ENCODE measurements at regions not wholly inside any gene's neighbourhood (a gene's known extent, or its start where the extent isn't known, plus 50 kb on each side); places are given as distances from the start of the nearest gene placed in this dataset.
"Not testable (repeated sequence)": the region's sequence is repeated elsewhere in the genome, so short reads cannot be mapped to it uniquely, and the experiment has no call there.

DNA sequence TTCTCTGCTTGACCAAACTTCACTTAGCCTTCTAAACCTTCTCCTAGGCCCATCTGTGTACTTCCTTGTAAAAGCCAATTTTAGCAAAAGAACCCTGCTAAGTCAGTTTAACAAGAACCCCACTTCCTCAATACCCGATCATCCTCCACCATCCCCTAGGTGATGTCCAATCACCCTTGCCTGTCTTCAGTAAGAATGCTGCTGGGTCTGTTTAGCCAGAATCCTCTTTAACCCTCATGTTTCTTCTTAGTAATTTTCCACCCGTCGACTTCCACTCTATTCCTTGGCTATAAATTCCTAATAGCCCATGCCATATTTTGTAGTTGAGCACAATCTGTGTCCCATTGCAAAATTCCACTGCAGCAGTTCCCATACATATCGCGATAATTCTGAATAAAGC lies 780.0 kb upstream of the RAB6C start:
- POLR2A ChIA-PET, result no interaction called here
- peaks cover 0 to 2% (median 0%) of the 10 kb centered on the region in 11 donors for H3K9me3 Mint-ChIP-seq
- CTCF ChIA-PET, result no interaction called here
- H3K4me1 Mint-ChIP-seq, result no peaks in the 10 kb centered on the region
- Histone ChIP-seq H3K27ac (ENCODE audit: low read depth, low read length) (no peak overlapping the region), H3K27me3 (ENCODE audit: control insufficient read depth in 2 of 2, insufficient read depth in 2 of 2, low read length in 2 of 2) (no peaks in the 10 kb centered on the region), H3K4me3 (ENCODE audit: low read length) (no peak overlapping the region), H3K36me3 (ENCODE audit: control insufficient read depth in 2 of 3, insufficient read depth in 3 of 3, low read length in 3 of 3) (no peaks in the 10 kb centered on the region), H3K4me1 (ENCODE audit: control insufficient read depth in 2 of 2, insufficient read depth in 2 of 2, low read length in 2 of 2) (no peaks in the 10 kb centered on the region), H3K9me3 (ENCODE audit: control insufficient read depth in 2 of 3, low read length in 3 of 3) (no peaks in the 10 kb centered on the region)
- no peak overlapping the region for H3K4me3 Mint-ChIP-seq
- no peak overlapping the region for H3K27ac Mint-ChIP-seq
- DNase-seq (no peak), ATAC-seq (no peak)
- no peaks in the 10 kb centered on the region for H3K36me3 Mint-ChIP-seq
- intact Hi-C loops (cut with micrococcal nuclease), result no loop called here
- H3K27me3 Mint-ChIP-seq, result peaks cover 0 to 4% (median 0%) of the 10 kb centered on the region in 5 donors

DNA sequence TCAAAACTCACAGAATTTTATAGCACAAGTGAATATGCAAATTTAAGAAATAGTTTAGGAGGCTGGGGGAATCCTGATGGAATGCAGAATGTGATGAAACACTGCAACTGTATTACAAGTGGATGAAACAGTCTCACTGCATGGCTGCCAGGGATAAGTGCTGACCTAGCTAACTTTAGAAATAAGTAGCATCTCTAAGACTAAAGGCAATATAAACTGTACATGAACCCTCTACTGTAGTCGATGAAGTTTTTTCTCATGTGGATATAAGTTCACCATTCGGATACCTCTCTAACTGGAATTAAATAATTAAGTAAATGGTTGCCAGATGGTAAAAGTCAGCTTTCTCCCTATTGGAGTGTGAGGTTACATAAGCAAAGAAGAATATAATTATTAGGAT lies 777.8 kb upstream of the RAB6C start:
- H3K9me3 Mint-ChIP-seq, result peaks cover 0 to 4% (median 0%) of the 10 kb centered on the region in 11 donors
- no peaks in the 10 kb centered on the region for H3K27me3 ChIP-seq (ENCODE audit: control insufficient read depth in 2 of 2, insufficient read depth in 2 of 2, low read length in 2 of 2)
- ATAC-seq, result no peak
- H3K27ac Mint-ChIP-seq, result no peak overlapping the region
- H3K9me3 ChIP-seq (ENCODE audit: control insufficient read depth in 2 of 3, low read length in 3 of 3), result no peaks in the 10 kb centered on the region
- no peaks in the 10 kb centered on the region for H3K36me3 ChIP-seq (ENCODE audit: control insufficient read depth in 2 of 3, insufficient read depth in 3 of 3, low read length in 3 of 3)
- no peak overlapping the region for H3K27ac ChIP-seq (ENCODE audit: low read depth, low read length)
- H3K36me3 Mint-ChIP-seq, result no peaks in the 10 kb centered on the region
- no peak overlapping the region for H3K4me3 ChIP-seq (ENCODE audit: low read length)
- H3K27me3 Mint-ChIP-seq, result peaks cover 0 to 11% (median 0%) of the 10 kb centered on the region in 5 donors
- intact Hi-C loops (cut with micrococcal nuclease), result no loop called here
- H3K4me1 ChIP-seq (ENCODE audit: control insufficient read depth in 2 of 2, insufficient read depth in 2 of 2, low read length in 2 of 2), result no peaks in the 10 kb centered on the region
- POLR2A ChIA-PET, result no interaction called here
- DNase-seq, result no peak
- CTCF ChIA-PET, result no interaction called here
- no peak overlapping the region for H3K4me3 Mint-ChIP-seq
- H3K4me1 Mint-ChIP-seq, result no peaks in the 10 kb centered on the region

DNA sequence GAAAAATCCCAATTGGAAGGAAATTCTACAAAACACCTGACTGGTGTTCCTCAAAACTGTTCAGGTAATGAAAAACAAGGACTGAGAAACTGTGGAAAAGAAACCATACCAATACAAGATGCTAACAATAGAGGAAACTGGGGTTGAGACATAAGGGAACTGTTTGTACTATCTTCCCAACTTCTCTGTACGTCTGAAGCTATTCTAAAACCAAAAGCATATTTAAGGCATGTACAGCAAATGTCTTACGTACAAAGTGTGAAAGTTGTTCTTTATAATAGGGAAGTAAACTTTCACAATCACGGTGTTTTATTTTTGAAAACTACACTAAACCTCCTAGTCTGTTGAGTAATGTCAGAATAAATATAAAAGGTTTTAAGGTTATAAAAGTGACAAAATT lies 776.1 kb upstream of the RAB6C start:
- Histone ChIP-seq H3K4me3 (ENCODE audit: low read length) (no peak overlapping the region), H3K36me3 (ENCODE audit: control insufficient read depth in 2 of 3, insufficient read depth in 3 of 3, low read length in 3 of 3) (no peaks in the 10 kb centered on the region), H3K9me3 (ENCODE audit: control insufficient read depth in 2 of 3, low read length in 3 of 3) (no peaks in the 10 kb centered on the region), H3K27me3 (ENCODE audit: control insufficient read depth in 2 of 2, insufficient read depth in 2 of 2, low read length in 2 of 2) (no peaks in the 10 kb centered on the region), H3K4me1 (ENCODE audit: control insufficient read depth in 2 of 2, insufficient read depth in 2 of 2, low read length in 2 of 2) (no peaks in the 10 kb centered on the region), H3K27ac (ENCODE audit: low read depth, low read length) (no peak overlapping the region)
- DNase-seq, result no peak
- Mint-ChIP-seq H3K4me1 (no peaks in the 10 kb centered on the region), H3K36me3 (no peaks in the 10 kb centered on the region), H3K27ac (no peak overlapping the region), H3K9me3 (peaks cover 0 to 7% (median 0%) of the 10 kb centered on the region in 11 donors), H3K4me3 (no peak overlapping the region), H3K27me3 (peaks cover 0 to 14% (median 0%) of the 10 kb centered on the region in 5 donors)
- POLR2A ChIA-PET, result no interaction called here
- intact Hi-C loops (cut with micrococcal nuclease), result no loop called here
- ATAC-seq, result peak; percentile 46
- CTCF ChIA-PET, result no interaction called here

DNA sequence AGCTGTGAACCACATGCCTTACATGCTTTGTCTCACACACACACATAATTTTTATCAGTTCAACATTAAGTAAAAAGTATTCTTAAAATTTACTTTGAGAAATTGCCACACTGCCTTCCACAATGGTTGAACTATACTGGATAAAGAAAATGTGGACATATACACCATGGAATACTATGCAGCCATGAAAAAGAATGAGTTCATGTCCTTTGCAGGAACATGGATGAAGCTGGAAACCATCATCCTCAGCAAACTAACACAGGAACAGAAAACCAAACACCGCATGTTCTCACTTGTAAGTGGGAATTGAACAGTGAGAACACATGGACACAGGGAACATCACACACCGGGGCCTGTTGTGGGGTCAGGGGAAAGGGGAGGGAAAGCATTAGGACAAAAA lies 774.9 kb upstream of the RAB6C start:
- POLR2A ChIA-PET, H3K4me1 Mint-ChIP-seq: not testable (repeated sequence)

DNA sequence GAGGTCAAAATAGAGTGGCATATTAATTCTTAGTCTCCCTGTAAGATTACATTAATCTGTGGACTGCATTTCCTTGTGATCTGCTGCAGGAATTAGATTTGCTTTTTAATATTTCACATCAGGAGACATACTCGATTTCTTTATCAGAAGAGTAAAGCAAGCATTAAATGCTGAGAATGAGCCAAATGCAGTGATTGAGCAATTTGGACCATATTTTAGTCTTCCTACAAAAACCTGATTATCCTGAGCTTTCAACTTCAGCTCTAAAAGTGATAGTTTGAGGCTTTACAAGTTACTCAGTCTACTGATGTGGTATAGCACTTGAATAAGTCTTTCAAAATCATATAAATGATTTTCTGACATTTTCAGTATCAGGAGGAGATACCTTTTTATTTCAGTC lies 774.3 kb upstream of the RAB6C start:
- Mint-ChIP-seq H3K27me3 (peaks cover 0 to 14% (median 0%) of the 10 kb centered on the region in 5 donors), H3K4me3 (no peak overlapping the region), H3K4me1 (no peaks in the 10 kb centered on the region), H3K9me3 (peaks cover 0 to 7% (median 0%) of the 10 kb centered on the region in 11 donors), H3K36me3 (no peaks in the 10 kb centered on the region), H3K27ac (no peak overlapping the region)
- no peaks in the 10 kb centered on the region for H3K9me3 ChIP-seq (ENCODE audit: control insufficient read depth in 2 of 3, low read length in 3 of 3)
- H3K27me3 ChIP-seq (ENCODE audit: control insufficient read depth in 2 of 2, insufficient read depth in 2 of 2, low read length in 2 of 2), result no peaks in the 10 kb centered on the region
- H3K4me1 ChIP-seq (ENCODE audit: control insufficient read depth in 2 of 2, insufficient read depth in 2 of 2, low read length in 2 of 2), result no peaks in the 10 kb centered on the region
- intact Hi-C loops (cut with micrococcal nuclease), result no loop called here
- POLR2A ChIA-PET, result no interaction called here
- DNase-seq (no peak), ATAC-seq (no peak)
- H3K36me3 ChIP-seq (ENCODE audit: control insufficient read depth in 2 of 3, insufficient read depth in 3 of 3, low read length in 3 of 3), result no peaks in the 10 kb centered on the region
- H3K4me3 ChIP-seq (ENCODE audit: low read length), result no peak overlapping the region
- CTCF ChIA-PET, result no interaction called here
- no peak overlapping the region for H3K27ac ChIP-seq (ENCODE audit: low read depth, low read length)

More for the DNA sequence above, 774.9 kb upstream of the RAB6C start:
- H3K36me3 Mint-ChIP-seq; ATAC-seq; H3K36me3 ChIP-seq (ENCODE audit: control insufficient read depth in 2 of 3, insufficient read depth in 3 of 3, low read length in 3 of 3); H3K4me1 ChIP-seq (ENCODE audit: control insufficient read depth in 2 of 2, insufficient read depth in 2 of 2, low read length in 2 of 2); H3K4me3 Mint-ChIP-seq; DNase-seq; H3K27ac ChIP-seq (ENCODE audit: low read depth, low read length); H3K27me3 ChIP-seq (ENCODE audit: control insufficient read depth in 2 of 2, insufficient read depth in 2 of 2, low read length in 2 of 2); H3K27ac Mint-ChIP-seq; H3K9me3 Mint-ChIP-seq; CTCF ChIA-PET; H3K9me3 ChIP-seq (ENCODE audit: control insufficient read depth in 2 of 3, low read length in 3 of 3); H3K4me3 ChIP-seq (ENCODE audit: low read length); intact Hi-C loops (cut with micrococcal nuclease): not testable (repeated sequence)
- H3K27me3 Mint-ChIP-seq, result peaks cover 0 to 14% (median 0%) of the 10 kb centered on the region in 5 donors

DNA sequence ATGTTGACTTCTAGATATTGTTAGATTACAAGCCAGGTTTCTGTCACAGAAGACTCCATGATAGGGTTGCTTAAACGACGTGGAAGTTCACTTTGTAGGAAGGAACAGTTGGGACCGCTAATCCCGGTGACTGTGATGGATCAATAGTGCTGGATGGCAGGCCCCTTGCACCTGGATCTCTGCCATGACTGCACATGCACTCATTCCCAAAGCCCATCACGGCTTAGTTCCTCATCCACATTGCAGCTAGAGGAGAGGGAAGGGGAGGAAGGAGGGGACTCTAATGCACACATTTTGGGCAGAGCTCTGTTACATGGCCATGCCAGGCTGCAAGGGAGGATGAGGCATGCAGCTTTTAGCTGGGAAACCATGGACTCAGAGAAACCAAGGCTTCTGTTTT lies 773.7 kb upstream of the RAB6C start:
- Mint-ChIP-seq H3K27me3 (peaks cover 0 to 14% (median 0%) of the 10 kb centered on the region in 5 donors), H3K9me3 (peaks cover 0 to 7% (median 0%) of the 10 kb centered on the region in 11 donors), H3K27ac (no peak overlapping the region), H3K36me3 (no peaks in the 10 kb centered on the region), H3K4me1 (no peaks in the 10 kb centered on the region), H3K4me3 (no peak overlapping the region)
- no peak for DNase-seq
- ATAC-seq, result no peak
- no peaks in the 10 kb centered on the region for H3K4me1 ChIP-seq (ENCODE audit: control insufficient read depth in 2 of 2, insufficient read depth in 2 of 2, low read length in 2 of 2)
- no peaks in the 10 kb centered on the region for H3K36me3 ChIP-seq (ENCODE audit: control insufficient read depth in 2 of 3, insufficient read depth in 3 of 3, low read length in 3 of 3)
- H3K27me3 ChIP-seq (ENCODE audit: control insufficient read depth in 2 of 2, insufficient read depth in 2 of 2, low read length in 2 of 2), result no peaks in the 10 kb centered on the region
- intact Hi-C loops (cut with micrococcal nuclease), result no loop called here
- H3K27ac ChIP-seq (ENCODE audit: low read depth, low read length), result no peak overlapping the region
- ChIA-PET POLR2A (no interaction called here), CTCF (no interaction called here)
- no peaks in the 10 kb centered on the region for H3K9me3 ChIP-seq (ENCODE audit: control insufficient read depth in 2 of 3, low read length in 3 of 3)
- no peak overlapping the region for H3K4me3 ChIP-seq (ENCODE audit: low read length)

DNA sequence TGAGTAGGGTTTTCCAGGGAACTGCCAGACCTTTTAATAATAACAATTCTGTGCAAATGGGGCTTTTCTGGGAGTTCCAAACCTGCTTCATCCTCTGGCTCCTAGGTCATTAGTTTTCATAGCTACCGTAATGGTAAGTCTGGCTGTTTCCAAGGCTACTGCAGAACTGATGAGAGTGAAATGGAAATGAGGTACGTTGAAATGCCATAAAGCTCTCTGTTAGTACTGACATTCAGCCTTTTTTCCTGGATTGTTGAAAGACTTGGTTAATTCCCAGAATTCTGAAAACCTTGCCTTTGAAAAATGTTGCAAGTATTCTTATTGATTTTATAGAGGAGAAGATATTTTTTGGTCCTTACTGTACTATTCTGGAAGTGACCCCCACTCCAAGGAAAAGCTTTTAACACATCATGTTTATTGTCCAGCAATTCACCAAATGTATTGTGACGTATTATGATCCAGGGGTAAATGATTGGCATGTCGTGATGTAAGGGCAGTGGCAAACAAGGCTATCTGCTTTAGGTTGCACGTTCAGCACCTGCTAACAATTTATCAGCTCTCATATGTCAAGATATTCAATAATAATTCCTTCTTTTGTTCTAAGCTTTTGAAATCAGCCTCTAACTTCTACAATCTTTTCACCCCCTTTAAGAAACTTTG lies 767.0 kb upstream of the RAB6C start:
- H3K27ac Mint-ChIP-seq, result no peak overlapping the region
- intact Hi-C loops (cut with micrococcal nuclease), result no loop called here
- no peaks in the 10 kb centered on the region for H3K4me1 Mint-ChIP-seq
- Histone ChIP-seq H3K27ac (ENCODE audit: low read depth, low read length) (no peak overlapping the region), H3K36me3 (ENCODE audit: control insufficient read depth in 2 of 3, insufficient read depth in 3 of 3, low read length in 3 of 3) (no peaks in the 10 kb centered on the region), H3K4me3 (ENCODE audit: low read length) (no peak overlapping the region), H3K4me1 (ENCODE audit: control insufficient read depth in 2 of 2, insufficient read depth in 2 of 2, low read length in 2 of 2) (no peaks in the 10 kb centered on the region), H3K9me3 (ENCODE audit: control insufficient read depth in 2 of 3, low read length in 3 of 3) (no peaks in the 10 kb centered on the region), H3K27me3 (ENCODE audit: control insufficient read depth in 2 of 2, insufficient read depth in 2 of 2, low read length in 2 of 2) (no peaks in the 10 kb centered on the region)
- ChIA-PET POLR2A (no interaction called here), CTCF (no interaction called here)
- H3K27me3 Mint-ChIP-seq, result peaks cover 0 to 4% (median 0%) of the 10 kb centered on the region in 5 donors
- peaks cover 0 to 2% (median 0%) of the 10 kb centered on the region in 11 donors for H3K9me3 Mint-ChIP-seq
- H3K4me3 Mint-ChIP-seq, result no peak overlapping the region
- ATAC-seq (no peak), DNase-seq (no peak)
- no peaks in the 10 kb centered on the region for H3K36me3 Mint-ChIP-seq

All from naive thymus-derived CD4-positive, alpha-beta T cell (primary cell).